ENCODE measurements at regions not wholly inside any gene's neighbourhood (a gene's known extent, or its start where the extent isn't known, plus 50 kb on each side); places are given as distances from the start of the nearest gene placed in this dataset.

- Mint-ChIP-seq H3K4me3 (no peak overlapping the region), H3K4me1 (no peaks in the 10 kb centered on the region), H3K36me3 (no peaks in the 10 kb centered on the region), H3K27ac (no peak overlapping the region), H3K9me3 (peaks cover 0 to 8% (median 2%) of the 10 kb centered on the region in 5 donors), H3K27me3 (no peaks in the 10 kb centered on the region)
- DNase-seq = no peak
- POLR2A ChIA-PET = no interaction called here
- H3K36me3 ChIP-seq (ENCODE audit: insufficient read depth, low read length) = no peaks in the 10 kb centered on the region
- no peak overlapping the region for H3K4me3 ChIP-seq (ENCODE audit: low read length)
- no peaks in the 10 kb centered on the region for H3K9me3 ChIP-seq (ENCODE audit: low read length)
- H3K27ac ChIP-seq (ENCODE audit: low read depth, low read length) = no peak overlapping the region
- CTCF ChIA-PET = no interaction called here
- H3K27me3 ChIP-seq (ENCODE audit: insufficient read depth, low read length, poor library complexity, severe bottlenecking) = no peaks in the 10 kb centered on the region
- H3K4me1 ChIP-seq (ENCODE audit: insufficient read depth, low read length) = no peaks in the 10 kb centered on the region
Measured at GRCh38 chr9:22537721-22538120, 91.1 kb downstream of the DMRTA1 start.

- no peaks in the 10 kb centered on the region for H3K36me3 ChIP-seq (ENCODE audit: insufficient read depth, low read length)
- Mint-ChIP-seq H3K27ac (no peak overlapping the region), H3K4me1 (no peaks in the 10 kb centered on the region), H3K27me3 (peaks cover 0 to 2% of the 10 kb centered on the region in 2 donors), H3K36me3 (peaks cover 0 to 1% (median 0%) of the 10 kb centered on the region in 3 donors), H3K4me3 (no peak overlapping the region), H3K9me3 (peaks cover 0 to 2% (median 0%) of the 10 kb centered on the region in 5 donors)
- H3K27ac ChIP-seq (ENCODE audit: low read depth, low read length) = no peak overlapping the region
- H3K4me1 ChIP-seq (ENCODE audit: insufficient read depth, low read length) = no peaks in the 10 kb centered on the region
- H3K9me3 ChIP-seq (ENCODE audit: low read length) = no peaks in the 10 kb centered on the region
- H3K4me3 ChIP-seq (ENCODE audit: low read length) = no peak overlapping the region
- DNase-seq = no peak
- no peaks in the 10 kb centered on the region for H3K27me3 ChIP-seq (ENCODE audit: insufficient read depth, low read length, poor library complexity, severe bottlenecking)
- ChIA-PET CTCF (no interaction called here), POLR2A (no interaction called here)
Measured at GRCh38 chr9:22548625-22549024, 102.0 kb downstream of the DMRTA1 start.

GRCh38 chr9:22574740-22575139 is 128.1 kb downstream of the DMRTA1 start:
- H3K27me3 Mint-ChIP-seq = no peaks in the 10 kb centered on the region
- H3K4me1 ChIP-seq (ENCODE audit: insufficient read depth, low read length) = no peaks in the 10 kb centered on the region
- ChIA-PET POLR2A (no interaction called here), CTCF (no interaction called here)
- no peaks in the 10 kb centered on the region for H3K36me3 Mint-ChIP-seq
- no peak for DNase-seq
- H3K9me3 Mint-ChIP-seq = peaks cover 6 to 26% (median 15%) of the 10 kb centered on the region in 5 donors
- no peak overlapping the region for H3K27ac ChIP-seq (ENCODE audit: low read depth, low read length)
- H3K4me3 Mint-ChIP-seq = no peak overlapping the region
- no peak overlapping the region for H3K4me3 ChIP-seq (ENCODE audit: low read length)
- H3K36me3 ChIP-seq (ENCODE audit: insufficient read depth, low read length) = no peaks in the 10 kb centered on the region
- H3K27me3 ChIP-seq (ENCODE audit: insufficient read depth, low read length, poor library complexity, severe bottlenecking) = no peaks in the 10 kb centered on the region
- H3K9me3 ChIP-seq (ENCODE audit: low read length) = no peaks in the 10 kb centered on the region
- H3K27ac Mint-ChIP-seq = no peak overlapping the region
- no peaks in the 10 kb centered on the region for H3K4me1 Mint-ChIP-seq

GRCh38 chr9:22580788-22581187 is 134.2 kb downstream of the DMRTA1 start:
- POLR2A ChIA-PET = no interaction called here
- H3K27me3 Mint-ChIP-seq = no peaks in the 10 kb centered on the region
- Histone ChIP-seq H3K4me1 (ENCODE audit: insufficient read depth, low read length) (no peaks in the 10 kb centered on the region), H3K9me3 (ENCODE audit: low read length) (no peaks in the 10 kb centered on the region), H3K36me3 (ENCODE audit: insufficient read depth, low read length) (no peaks in the 10 kb centered on the region), H3K4me3 (ENCODE audit: low read length) (no peak overlapping the region), H3K27ac (ENCODE audit: low read depth, low read length) (no peak overlapping the region), H3K27me3 (ENCODE audit: insufficient read depth, low read length, poor library complexity, severe bottlenecking) (no peaks in the 10 kb centered on the region)
- H3K4me1 Mint-ChIP-seq = no peaks in the 10 kb centered on the region
- DNase-seq = no peak
- no peaks in the 10 kb centered on the region for H3K36me3 Mint-ChIP-seq
- H3K27ac Mint-ChIP-seq = no peak overlapping the region
- H3K4me3 Mint-ChIP-seq = no peak overlapping the region
- CTCF ChIA-PET = no interaction called here
- H3K9me3 Mint-ChIP-seq = peaks cover 2 to 32% (median 7%) of the 10 kb centered on the region in 5 donors

GRCh38 chr9:22582221-22582620 is 135.6 kb downstream of the DMRTA1 start:
- no peaks in the 10 kb centered on the region for H3K4me1 Mint-ChIP-seq
- H3K4me3 Mint-ChIP-seq = no peak overlapping the region
- H3K4me1 ChIP-seq (ENCODE audit: insufficient read depth, low read length) = no peaks in the 10 kb centered on the region
- ChIA-PET CTCF (no interaction called here), POLR2A (no interaction called here)
- H3K36me3 Mint-ChIP-seq = no peaks in the 10 kb centered on the region
- H3K4me3 ChIP-seq (ENCODE audit: low read length) = no peak overlapping the region
- no peak overlapping the region for H3K27ac Mint-ChIP-seq
- DNase-seq = no peak
- H3K27me3 ChIP-seq (ENCODE audit: insufficient read depth, low read length, poor library complexity, severe bottlenecking) = no peaks in the 10 kb centered on the region
- no peaks in the 10 kb centered on the region for H3K9me3 ChIP-seq (ENCODE audit: low read length)
- H3K36me3 ChIP-seq (ENCODE audit: insufficient read depth, low read length) = no peaks in the 10 kb centered on the region
- no peak overlapping the region for H3K27ac ChIP-seq (ENCODE audit: low read depth, low read length)
- H3K9me3 Mint-ChIP-seq = peaks cover 0 to 32% (median 6%) of the 10 kb centered on the region in 5 donors
- H3K27me3 Mint-ChIP-seq = no peaks in the 10 kb centered on the region

GRCh38 chr9:22588918-22589317 is 142.3 kb downstream of the DMRTA1 start:
- CTCF ChIA-PET = no interaction called here
- POLR2A ChIA-PET = no interaction called here
- no peak overlapping the region for H3K4me3 ChIP-seq (ENCODE audit: low read length)
- H3K4me3 Mint-ChIP-seq = no peak overlapping the region
- H3K9me3 Mint-ChIP-seq = peaks cover 0 to 22% (median 4%) of the 10 kb centered on the region in 5 donors
- no peaks in the 10 kb centered on the region for H3K27me3 Mint-ChIP-seq
- H3K27me3 ChIP-seq (ENCODE audit: insufficient read depth, low read length, poor library complexity, severe bottlenecking) = no peaks in the 10 kb centered on the region
- no peaks in the 10 kb centered on the region for H3K36me3 ChIP-seq (ENCODE audit: insufficient read depth, low read length)
- H3K36me3 Mint-ChIP-seq = no peaks in the 10 kb centered on the region
- no peaks in the 10 kb centered on the region for H3K4me1 ChIP-seq (ENCODE audit: insufficient read depth, low read length)
- DNase-seq = no peak
- H3K9me3 ChIP-seq (ENCODE audit: low read length) = no peaks in the 10 kb centered on the region
- H3K27ac Mint-ChIP-seq = no peak overlapping the region
- no peaks in the 10 kb centered on the region for H3K4me1 Mint-ChIP-seq
- H3K27ac ChIP-seq (ENCODE audit: low read depth, low read length) = no peak overlapping the region

GRCh38 chr9:22590336-22591033 is 143.9 kb downstream of the DMRTA1 start:
- Mint-ChIP-seq H3K4me3 (no peak overlapping the region), H3K27ac (no peak overlapping the region), H3K9me3 (peaks cover 0 to 14% (median 4%) of the 10 kb centered on the region in 5 donors), H3K4me1 (no peaks in the 10 kb centered on the region), H3K27me3 (no peaks in the 10 kb centered on the region), H3K36me3 (no peaks in the 10 kb centered on the region)
- no peaks in the 10 kb centered on the region for H3K27me3 ChIP-seq (ENCODE audit: insufficient read depth, low read length, poor library complexity, severe bottlenecking)
- DNase-seq = no peak
- no peak overlapping the region for H3K27ac ChIP-seq (ENCODE audit: low read depth, low read length)
- no peaks in the 10 kb centered on the region for H3K4me1 ChIP-seq (ENCODE audit: insufficient read depth, low read length)
- H3K9me3 ChIP-seq (ENCODE audit: low read length) = no peaks in the 10 kb centered on the region
- POLR2A ChIA-PET = no interaction called here
- no peak overlapping the region for H3K4me3 ChIP-seq (ENCODE audit: low read length)
- CTCF ChIA-PET = no interaction called here
- no peaks in the 10 kb centered on the region for H3K36me3 ChIP-seq (ENCODE audit: insufficient read depth, low read length)

- no peaks in the 10 kb centered on the region for H3K27me3 ChIP-seq (ENCODE audit: insufficient read depth, low read length, poor library complexity, severe bottlenecking)
- no peaks in the 10 kb centered on the region for H3K4me1 ChIP-seq (ENCODE audit: insufficient read depth, low read length)
- no peak for DNase-seq
- POLR2A ChIA-PET = no interaction called here
- Mint-ChIP-seq H3K9me3 (peaks cover 0 to 7% (median 2%) of the 10 kb centered on the region in 5 donors), H3K36me3 (no peaks in the 10 kb centered on the region), H3K4me1 (no peaks in the 10 kb centered on the region), H3K27me3 (no peaks in the 10 kb centered on the region), H3K4me3 (no peak overlapping the region), H3K27ac (no peak overlapping the region)
- CTCF ChIA-PET = no interaction called here
- no peaks in the 10 kb centered on the region for H3K36me3 ChIP-seq (ENCODE audit: insufficient read depth, low read length)
- no peak overlapping the region for H3K27ac ChIP-seq (ENCODE audit: low read depth, low read length)
- H3K4me3 ChIP-seq (ENCODE audit: low read length) = no peak overlapping the region
- no peaks in the 10 kb centered on the region for H3K9me3 ChIP-seq (ENCODE audit: low read length)
Measured at GRCh38 chr9:22595805-22596204, 149.2 kb downstream of the DMRTA1 start.

- H3K27ac Mint-ChIP-seq = no peak overlapping the region
- H3K27me3 Mint-ChIP-seq = peaks cover 0 to 1% of the 10 kb centered on the region in 2 donors
- no peak overlapping the region for H3K27ac ChIP-seq (ENCODE audit: low read depth, low read length)
- CTCF ChIA-PET = no interaction called here
- H3K36me3 Mint-ChIP-seq = no peaks in the 10 kb centered on the region
- no peak overlapping the region for H3K4me3 Mint-ChIP-seq
- peaks cover 0 to 17% (median 11%) of the 10 kb centered on the region in 5 donors for H3K9me3 Mint-ChIP-seq
- no peaks in the 10 kb centered on the region for H3K4me1 Mint-ChIP-seq
- no peaks in the 10 kb centered on the region for H3K4me1 ChIP-seq (ENCODE audit: insufficient read depth, low read length)
- POLR2A ChIA-PET = no interaction called here
- no peak overlapping the region for H3K4me3 ChIP-seq (ENCODE audit: low read length)
- no peaks in the 10 kb centered on the region for H3K9me3 ChIP-seq (ENCODE audit: low read length)
- no peaks in the 10 kb centered on the region for H3K36me3 ChIP-seq (ENCODE audit: insufficient read depth, low read length)
- no peak for DNase-seq
- H3K27me3 ChIP-seq (ENCODE audit: insufficient read depth, low read length, poor library complexity, severe bottlenecking) = no peaks in the 10 kb centered on the region
Measured at GRCh38 chr9:22617156-22617555, 170.5 kb downstream of the DMRTA1 start.
